GM10266 (cell line): ENCODE measurements at regions not wholly inside any gene's neighbourhood (a gene's known extent, or its start where the extent isn't known, plus 50 kb on each side); places are given as distances from the start of the nearest gene placed in this dataset.

ENCODE experiments used
- DNase-seq: peaks from one replicate; pipeline ENCODE4 v3.0.0; 2012; ENCODE audit errors: extremely low spot score
- CTCF ChIP-seq: IDR thresholded peaks from 2 replicates; pipeline ENCODE4 v1.5.1; 2012; ENCODE audit warnings: mild to moderate bottlenecking, low read depth; ENCODE audit not compliant: control insufficient read depth, insufficient read depth; ENCODE audit errors: missing control alignments

- DNase-seq, result no peak
- no peak for TF ChIP-seq CTCF
Measured at GRCh38 chr21:34302521-34302920, 61.3 kb upstream of the KCNE2 start.

GRCh38 chr21:34305605-34306604 lies 57.9 kb upstream of the KCNE2 start:
- no peak for TF ChIP-seq CTCF
- DNase-seq, result no peak

- DNase-seq, result no peak
- TF ChIP-seq CTCF, result no peak
Measured at GRCh38 chr21:34307991-34308532, 55.7 kb upstream of the KCNE2 start.

- TF ChIP-seq CTCF, result no peak
- DNase-seq, result no peak
Measured at GRCh38 chr21:34311561-34312330, 52.1 kb upstream of the KCNE2 start.

GRCh38 chr21:34313116-34313515 lies 50.7 kb upstream of the KCNE2 start:
- DNase-seq, result no peak
- no peak for TF ChIP-seq CTCF
